GM21825 (cell line): ENCODE measurements at regions not wholly inside any gene's neighbourhood (a gene's known extent, or its start where the extent isn't known, plus 50 kb on each side); places are given as distances from the start of the nearest gene placed in this dataset.
"Not testable (repeated sequence)": the region's sequence is repeated elsewhere in the genome, so short reads cannot be mapped to it uniquely, and the experiment has no call there.

Experiments
- ATAC-seq: cut with Tn5 transposase; IDR thresholded peaks from one replicate; pipeline ENCODE4 v1.9.1; 2021; ENCODE audit warnings: mild to moderate bottlenecking, moderate library complexity; ENCODE audit not compliant: unreplicated experiment

GRCh38 chr3:135549928-135550494, 415.5 kb upstream of the PPP2R3A start:
- ATAC-seq, result no peak

DNA sequence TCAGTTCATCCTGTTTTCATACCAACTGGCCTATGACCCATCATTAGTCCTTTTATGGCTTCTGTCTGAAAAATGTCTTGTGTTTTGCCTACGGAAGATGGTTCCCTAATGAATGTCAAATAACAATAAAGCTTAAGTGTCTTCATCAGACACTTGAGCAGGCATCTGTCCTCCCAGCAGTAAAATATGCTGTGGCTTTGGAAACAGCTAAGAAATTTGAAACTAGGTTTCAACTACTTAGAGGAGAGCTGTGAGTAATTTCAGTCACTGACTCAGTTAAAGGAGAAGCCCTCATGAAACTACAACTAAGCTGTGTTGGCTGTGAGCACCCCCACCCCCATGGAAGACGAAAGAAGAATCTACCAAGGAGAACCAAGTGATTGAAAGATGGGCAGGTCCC, 409.4 kb upstream of the PPP2R3A start:
- ATAC-seq, result no peak

- ATAC-seq, result no peak
Observed at GRCh38 chr3:135558150-135558783, 407.3 kb upstream of the PPP2R3A start.

DNA sequence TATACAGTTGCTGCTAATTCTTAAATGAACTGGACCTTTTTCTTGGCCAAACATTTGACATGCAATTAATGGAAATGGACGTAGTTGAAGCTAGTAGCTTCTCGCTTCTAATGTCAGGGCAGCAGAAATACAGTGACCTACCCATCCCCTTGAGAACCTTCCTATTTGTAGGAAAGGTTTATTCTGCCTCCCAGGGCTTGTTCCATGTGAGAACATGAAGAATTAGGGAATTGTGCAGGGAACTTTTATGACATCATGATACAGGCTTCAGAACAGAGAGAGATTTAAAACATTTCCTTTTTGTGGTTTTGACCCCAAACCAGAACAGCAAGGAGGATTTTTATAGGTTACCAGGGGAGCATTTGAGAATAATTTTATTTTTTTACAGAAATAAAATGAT, 406.6 kb upstream of the PPP2R3A start:
- ATAC-seq, result no peak

- no peak for ATAC-seq
Observed at GRCh38 chr3:135559802-135560201, 405.7 kb upstream of the PPP2R3A start.

- ATAC-seq, result no peak
Observed at GRCh38 chr3:135560847-135561246, 404.7 kb upstream of the PPP2R3A start.

- no peak for ATAC-seq
Observed at GRCh38 chr3:135564696-135565095, 400.8 kb upstream of the PPP2R3A start.

DNA sequence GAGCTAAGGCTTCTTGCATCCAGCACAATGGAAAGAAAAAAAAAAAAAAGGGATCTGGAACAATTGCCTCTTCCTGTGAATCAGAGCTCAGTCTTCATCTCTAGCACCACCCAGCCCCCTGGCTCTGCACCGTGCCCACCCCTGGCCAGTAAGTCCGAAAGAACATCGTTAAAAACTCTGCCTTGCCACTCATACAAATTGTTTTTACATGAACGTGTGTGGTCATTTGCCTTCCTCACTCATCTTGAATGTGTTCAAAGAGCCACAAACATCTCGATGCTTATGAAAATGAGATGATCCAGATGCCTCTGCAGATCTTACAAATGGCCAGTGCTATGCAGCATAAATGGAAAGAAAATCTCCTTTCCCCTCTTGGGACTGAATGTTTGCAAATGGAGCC, 400.0 kb upstream of the PPP2R3A start:
- no peak for ATAC-seq

- no peak for ATAC-seq
Observed at GRCh38 chr3:135567223-135567622, 398.3 kb upstream of the PPP2R3A start.

- ATAC-seq, result no peak
Observed at GRCh38 chr3:135576751-135577150, 388.8 kb upstream of the PPP2R3A start.

DNA sequence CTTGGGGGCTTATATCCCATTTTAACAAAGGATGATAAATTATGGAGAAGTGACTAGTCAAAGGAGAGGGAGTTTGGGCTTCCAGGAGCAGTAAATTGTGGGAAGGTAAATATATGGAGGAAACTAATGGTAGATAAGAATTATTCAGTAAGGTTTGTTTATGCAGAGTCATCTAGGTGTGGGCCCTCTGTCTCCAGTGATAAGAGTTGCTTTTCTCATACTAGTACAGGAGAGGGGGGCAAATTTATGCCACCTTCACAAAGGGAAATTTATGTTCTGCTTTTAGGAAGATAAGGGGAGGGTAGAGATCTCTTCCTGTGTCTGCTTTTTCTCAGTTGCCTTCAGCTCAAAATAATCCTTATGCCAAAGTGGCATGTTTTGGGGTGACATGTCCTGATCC, 383.7 kb upstream of the PPP2R3A start:
- ATAC-seq, result no peak

GRCh38 chr3:135582800-135583199, 382.7 kb upstream of the PPP2R3A start:
- ATAC-seq, result no peak

GRCh38 chr3:135596563-135596962, 369.0 kb upstream of the PPP2R3A start:
- ATAC-seq, result no peak

GRCh38 chr3:135597855-135598254, 367.7 kb upstream of the PPP2R3A start:
- ATAC-seq, result no peak

GRCh38 chr3:135598597-135598996, 366.9 kb upstream of the PPP2R3A start:
- no peak for ATAC-seq

DNA sequence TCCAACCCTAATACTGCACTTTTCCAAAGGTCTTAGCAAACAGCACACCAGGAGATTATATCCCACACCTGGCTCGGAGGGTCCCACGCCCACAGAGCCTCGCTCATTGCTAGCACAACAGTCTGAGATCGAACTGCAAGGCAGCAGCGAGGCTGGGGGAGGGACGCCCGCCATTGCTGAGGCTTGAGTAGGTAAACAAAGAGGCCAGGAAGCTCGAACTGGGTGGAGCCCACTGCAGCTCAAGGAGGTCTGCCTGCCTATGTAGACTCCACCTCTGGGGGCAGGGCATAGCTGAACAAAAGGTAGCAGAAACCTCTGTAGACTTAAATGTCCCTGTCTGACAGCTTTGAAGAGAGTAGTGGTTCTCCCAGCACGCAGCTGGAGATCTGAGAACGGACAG, 361.0 kb upstream of the PPP2R3A start:
- not testable (repeated sequence) for ATAC-seq

GRCh38 chr3:135618123-135618522, 347.4 kb upstream of the PPP2R3A start:
- ATAC-seq, result no peak

- no peak for ATAC-seq
Observed at GRCh38 chr3:135621184-135621920, 344.2 kb upstream of the PPP2R3A start.

DNA sequence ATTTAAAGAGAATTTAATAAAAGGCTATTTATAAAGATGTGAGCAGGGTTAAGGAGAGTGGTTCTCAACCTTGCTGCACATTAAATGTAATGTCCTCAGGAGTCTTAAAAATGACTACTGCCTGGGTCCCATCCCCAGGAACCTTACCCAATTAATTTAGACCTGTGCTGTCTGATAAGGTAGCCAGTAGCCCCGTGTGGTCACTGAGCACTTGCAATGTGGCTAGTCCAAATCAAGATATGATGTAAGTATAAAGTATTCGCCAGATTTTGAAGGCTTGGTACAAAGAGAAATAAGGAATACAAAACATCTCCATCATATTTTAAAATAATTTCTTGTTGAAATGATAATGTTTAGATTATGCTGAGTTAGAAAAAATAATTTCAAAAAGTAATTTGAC, 343.3 kb upstream of the PPP2R3A start:
- ATAC-seq, result no peak

DNA sequence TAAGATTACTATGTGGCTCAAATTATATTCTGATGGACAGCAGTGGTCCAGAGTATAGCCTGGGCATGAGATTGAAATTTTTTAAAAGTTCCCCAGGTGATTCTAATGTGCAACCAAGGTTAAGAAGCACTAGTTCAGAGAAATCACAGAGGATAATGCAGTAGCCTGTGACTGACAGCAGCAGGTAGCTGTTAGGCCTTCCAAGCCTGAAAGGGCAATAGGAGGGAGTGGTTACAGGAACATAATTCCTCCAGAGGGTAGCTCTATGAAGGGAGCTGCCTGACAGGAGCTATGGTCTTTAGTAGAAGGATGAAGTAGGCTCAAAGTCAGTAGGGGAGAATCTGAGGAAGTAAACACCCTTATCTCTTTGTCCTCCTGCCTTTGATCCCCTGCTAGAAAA, 342.9 kb upstream of the PPP2R3A start:
- ATAC-seq, result no peak

DNA sequence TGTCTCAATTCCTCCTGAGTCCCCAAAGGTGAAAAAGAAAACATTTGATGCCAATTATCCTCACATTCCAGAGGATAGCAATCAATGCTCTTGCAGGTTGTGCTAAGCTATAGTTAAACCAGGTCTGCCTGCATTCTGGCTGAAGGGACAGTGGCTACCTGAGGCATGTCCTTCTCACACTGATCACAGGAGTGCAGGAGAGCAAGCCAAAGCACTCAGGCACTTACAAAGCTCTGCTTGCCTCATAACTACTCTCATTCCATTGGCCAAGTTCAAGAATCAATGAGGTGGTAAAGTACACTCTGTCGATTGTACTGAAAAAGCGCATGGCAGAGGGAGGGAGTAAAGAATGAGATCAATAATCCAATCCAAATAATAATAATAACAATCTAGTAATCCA, 342.0 kb upstream of the PPP2R3A start:
- no peak for ATAC-seq

GRCh38 chr3:135627057-135627456, 338.5 kb upstream of the PPP2R3A start:
- ATAC-seq, result no peak
